Kidney glomerular epithelial cell (primary cell): ENCODE measurements at regions not wholly inside any gene's neighbourhood (a gene's known extent, or its start where the extent isn't known, plus 50 kb on each side); places are given as distances from the start of the nearest gene placed in this dataset.

Source experiments
- DNase-seq: peaks from one replicate; lab custom pipeline; 2025; lab: John Stamatoyannopoulos, UW

GRCh38 chr3:162015856-162016255 lies 519.2 kb downstream of the OTOL1 start:
- DNase-seq: no peak

DNA sequence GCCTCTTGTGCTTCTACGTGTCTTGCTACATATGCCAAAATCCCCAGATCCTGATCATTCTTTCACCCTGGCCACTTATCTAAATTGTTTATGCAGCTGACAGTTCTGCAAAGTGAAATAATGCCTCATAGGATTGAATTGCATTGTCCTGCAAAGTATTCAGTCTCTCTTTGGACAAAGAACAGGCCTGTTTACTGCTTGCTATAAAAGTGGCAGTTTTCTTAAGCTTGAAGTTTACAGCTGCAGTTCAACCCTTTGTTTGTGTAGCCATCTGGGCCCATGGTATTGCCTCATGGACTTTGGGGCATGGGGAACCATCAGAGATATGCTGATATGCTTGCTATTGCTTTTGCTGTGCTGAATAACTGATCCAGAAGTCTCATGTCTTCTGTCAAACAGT lies 523.2 kb downstream of the OTOL1 start:
- no peak for DNase-seq

- DNase-seq: no peak
Measured at GRCh38 chr3:162021206-162021605, 524.6 kb downstream of the OTOL1 start.

- no peak for DNase-seq
Measured at GRCh38 chr3:162022911-162023310, 526.3 kb downstream of the OTOL1 start.

DNA sequence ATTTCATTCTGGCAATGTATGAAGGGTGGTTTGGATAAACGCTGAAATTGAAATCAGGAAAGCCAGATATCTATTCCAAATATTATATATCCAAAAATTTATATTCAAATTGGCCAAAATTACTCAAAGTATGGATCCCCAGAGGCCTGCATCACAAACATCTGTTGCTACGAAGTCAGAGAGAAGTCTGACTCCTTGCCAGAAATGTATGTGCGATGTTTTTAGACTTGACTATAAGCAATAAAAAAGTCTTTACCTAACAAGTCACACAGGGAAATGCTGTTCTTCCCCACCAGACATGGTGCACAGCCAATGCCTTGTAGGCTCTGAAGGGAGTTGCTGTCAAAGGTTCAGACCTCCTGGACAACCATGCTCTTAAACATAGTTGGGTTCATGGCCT lies 533.1 kb downstream of the OTOL1 start:
- no peak for DNase-seq

DNA sequence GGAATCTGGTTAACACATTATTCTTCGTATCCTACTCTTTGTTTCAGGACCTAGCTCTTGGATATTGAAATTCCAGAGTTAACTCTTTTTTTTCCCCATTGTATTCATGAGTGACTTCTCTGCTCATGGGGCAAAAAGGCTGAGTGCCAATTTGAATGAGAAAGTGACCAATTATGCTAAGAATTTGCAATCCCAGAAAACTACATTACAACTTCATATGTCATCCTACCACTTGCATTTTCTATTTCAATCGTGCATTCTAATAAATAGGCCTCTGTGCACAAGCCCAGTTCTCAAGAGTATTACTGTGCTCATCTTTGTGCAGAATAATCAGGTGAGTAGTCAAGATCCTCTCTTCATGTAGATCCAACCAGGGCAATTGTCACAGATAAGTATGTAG lies 537.8 kb downstream of the OTOL1 start:
- peak; percentile 21 for DNase-seq

DNA sequence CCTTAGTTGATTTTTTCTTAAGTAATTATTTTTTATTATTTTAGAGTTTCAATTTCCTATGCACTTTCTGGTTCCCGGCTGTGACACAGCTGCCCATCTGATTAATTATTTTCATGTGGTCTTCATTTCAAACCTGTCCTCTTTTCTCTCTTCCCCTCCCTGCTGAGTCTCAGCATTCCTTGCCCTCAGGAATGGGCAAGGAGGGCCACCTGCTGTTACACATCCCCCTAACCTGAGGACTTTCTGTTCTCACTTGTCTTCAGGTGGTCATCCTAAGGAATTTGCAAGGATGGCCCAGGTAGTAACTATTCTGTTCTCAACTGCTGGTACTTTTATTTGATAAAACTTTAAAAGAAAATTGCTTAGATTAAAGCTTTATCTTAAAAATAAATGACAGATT lies 545.0 kb downstream of the OTOL1 start:
- no peak for DNase-seq

DNA sequence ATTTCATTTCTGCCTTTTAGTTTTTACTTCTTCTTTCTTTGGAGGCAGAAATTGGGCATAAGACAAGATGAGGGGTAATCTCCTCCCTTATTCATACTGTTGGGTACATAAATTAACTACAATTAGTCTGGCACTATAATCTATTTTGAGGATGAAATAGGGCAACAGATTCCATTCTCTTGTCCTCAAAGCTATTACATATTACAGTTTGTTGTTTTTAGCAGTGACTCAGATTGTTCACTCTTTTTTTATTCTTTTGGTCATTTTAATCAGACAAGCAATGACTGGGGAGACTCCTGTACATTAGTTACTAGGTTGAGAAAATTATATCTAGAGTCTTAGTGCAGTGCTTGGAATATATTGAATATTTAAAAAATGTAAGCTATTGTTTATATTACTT lies 556.0 kb downstream of the OTOL1 start:
- DNase-seq: no peak

- no peak for DNase-seq
Measured at GRCh38 chr3:162072656-162073164, 576.1 kb downstream of the OTOL1 start.

DNA sequence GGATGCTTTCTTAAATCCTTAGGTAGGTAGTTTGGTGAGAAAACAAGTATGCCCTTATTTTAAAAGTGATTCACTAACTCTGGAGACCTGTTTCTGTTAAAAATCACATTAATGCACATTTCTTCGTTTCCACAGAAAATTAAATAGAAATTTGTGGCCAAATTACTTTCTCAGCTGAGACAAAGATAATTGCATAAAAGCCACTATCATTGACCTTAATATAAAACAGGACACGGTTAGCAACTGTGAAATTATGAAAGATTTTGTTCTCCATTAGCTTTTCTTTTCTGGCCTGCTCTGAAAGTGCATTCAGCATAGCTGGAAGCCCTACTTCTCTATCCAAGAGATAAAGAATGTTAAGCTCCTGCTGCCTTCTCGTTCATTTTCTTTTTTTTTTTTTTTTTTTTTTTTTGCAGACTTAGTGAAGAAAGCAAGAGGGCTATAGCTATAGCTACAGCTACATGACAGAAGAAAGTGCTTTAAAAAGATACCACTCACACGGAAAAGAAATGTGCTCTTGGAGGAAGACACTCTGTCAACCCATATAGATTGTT lies 576.9 kb downstream of the OTOL1 start:
- no peak for DNase-seq

GRCh38 chr3:162077108-162077507 lies 580.5 kb downstream of the OTOL1 start:
- DNase-seq: no peak

- no peak for DNase-seq
Measured at GRCh38 chr3:162082516-162082915, 585.9 kb downstream of the OTOL1 start.

- no peak for DNase-seq
Measured at GRCh38 chr3:162087361-162087760, 590.8 kb downstream of the OTOL1 start.

DNA sequence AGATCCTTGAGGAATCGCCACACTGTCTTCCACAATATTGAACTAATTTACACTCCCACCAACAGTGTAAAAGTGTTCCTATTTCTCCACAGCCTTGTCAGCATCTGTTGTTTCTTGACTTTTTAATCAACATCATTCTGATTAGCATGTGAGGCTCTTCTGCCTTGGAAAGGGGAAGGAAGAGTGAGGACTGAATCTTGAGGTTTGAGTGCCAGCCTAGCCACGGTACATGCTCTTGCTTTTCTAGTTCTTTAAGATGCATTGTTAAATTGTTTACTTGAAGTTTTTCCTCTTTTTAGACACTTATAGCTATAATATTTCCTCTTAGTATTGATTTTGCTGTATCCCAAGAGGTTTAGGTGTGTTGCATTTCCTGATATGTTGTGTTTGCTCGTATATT lies 596.1 kb downstream of the OTOL1 start:
- DNase-seq: no peak

GRCh38 chr3:162094301-162094700 lies 597.7 kb downstream of the OTOL1 start:
- no peak for DNase-seq

GRCh38 chr3:162096874-162097273 lies 600.3 kb downstream of the OTOL1 start:
- no peak for DNase-seq

DNA sequence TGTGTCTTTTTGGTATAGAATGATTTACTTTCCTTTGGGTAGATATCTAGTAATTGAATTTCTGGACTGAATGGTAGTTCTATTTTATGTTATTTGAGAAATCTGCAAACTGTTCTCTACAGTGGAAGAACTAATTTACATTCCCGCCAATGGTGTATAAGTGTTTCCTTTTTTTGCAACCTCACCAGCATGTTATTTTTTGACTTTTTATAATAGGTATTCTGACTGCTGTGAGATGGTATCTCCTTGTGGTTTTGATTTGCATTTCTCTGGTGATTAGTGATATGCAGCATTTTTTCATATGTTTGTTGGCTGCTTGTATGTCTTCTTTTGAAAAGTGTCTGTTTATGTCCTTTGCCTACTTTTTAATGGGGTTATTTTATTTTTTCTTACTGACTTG lies 607.2 kb downstream of the OTOL1 start:
- no peak for DNase-seq

- no peak for DNase-seq
Measured at GRCh38 chr3:162111861-162112260, 615.3 kb downstream of the OTOL1 start.

GRCh38 chr3:162112719-162113118 lies 616.1 kb downstream of the OTOL1 start:
- no peak for DNase-seq

GRCh38 chr3:162117961-162118360 lies 621.4 kb downstream of the OTOL1 start:
- DNase-seq: no peak

GRCh38 chr3:162119651-162120050 lies 623.0 kb downstream of the OTOL1 start:
- DNase-seq: no peak

DNA sequence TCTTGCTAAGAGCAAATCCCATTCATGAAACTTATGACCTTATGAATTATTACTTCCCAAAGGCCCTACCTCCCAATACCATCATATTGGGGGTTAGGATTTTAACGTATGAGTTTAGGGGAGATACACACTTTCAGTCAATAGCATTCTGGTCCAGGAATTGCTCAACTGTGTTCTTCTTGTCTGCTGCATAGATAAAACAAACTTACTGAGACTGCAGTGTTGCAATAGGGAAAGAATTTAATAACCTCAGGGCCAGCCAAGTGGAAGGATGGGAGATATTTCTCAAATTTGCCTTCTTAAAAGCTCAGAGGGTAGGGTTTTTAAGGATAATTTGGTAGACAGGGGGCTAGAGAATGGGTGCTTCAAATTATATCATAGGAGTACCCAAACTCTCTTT lies 625.8 kb downstream of the OTOL1 start:
- no peak for DNase-seq

DNA sequence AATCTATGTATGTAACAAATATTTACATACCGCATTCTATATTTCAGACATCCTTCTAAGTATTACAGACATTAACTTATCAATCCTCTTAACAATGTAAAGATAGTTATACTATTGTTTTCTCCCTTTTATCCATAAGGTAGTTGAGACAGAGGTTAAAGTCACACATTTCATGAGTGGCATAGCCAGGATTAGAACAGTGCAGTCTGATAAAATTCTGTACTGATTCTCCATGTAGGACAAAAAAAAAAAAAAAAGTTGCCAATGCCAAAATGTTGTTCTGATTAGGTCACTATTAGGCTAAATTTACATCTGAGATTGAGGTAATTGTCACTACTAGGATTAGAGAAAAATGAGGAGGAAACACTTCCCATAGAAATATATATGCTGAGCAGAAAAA lies 629.2 kb downstream of the OTOL1 start:
- DNase-seq: no peak

DNA sequence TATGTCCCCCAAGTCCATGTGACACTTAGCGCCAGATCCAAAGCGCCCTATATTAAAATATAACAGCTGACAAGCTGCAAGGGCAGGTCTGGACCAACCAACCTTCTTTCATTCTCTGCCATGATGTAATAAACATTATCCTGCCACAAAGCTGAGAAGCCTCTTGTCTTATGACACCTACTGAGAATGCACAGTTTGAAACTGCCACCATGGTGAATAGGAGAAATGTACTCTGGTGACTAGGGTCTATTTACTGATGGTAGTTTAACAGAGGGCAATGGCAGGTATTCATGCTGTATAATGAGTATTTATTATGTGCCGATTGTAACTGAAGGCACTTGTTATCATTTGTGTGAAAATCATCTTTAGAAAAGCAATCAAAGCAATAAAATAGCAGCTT lies 634.0 kb downstream of the OTOL1 start:
- no peak for DNase-seq

- no peak for DNase-seq
Measured at GRCh38 chr3:162132981-162133380, 636.4 kb downstream of the OTOL1 start.
